RCC 7860 (cell line): ENCODE measurements at regions not wholly inside any gene's neighbourhood (a gene's known extent, or its start where the extent isn't known, plus 50 kb on each side); places are given as distances from the start of the nearest gene placed in this dataset.
"Not testable (repeated sequence)": the region's sequence is repeated elsewhere in the genome, so short reads cannot be mapped to it uniquely, and the experiment has no call there.

Source experiments
- DNase-seq: peaks from one replicate; pipeline ENCODE4 v3.0.0-alpha.2; 2015; ENCODE audit warnings: low spot score
- FAIRE-seq: peaks from 2 replicates; lab custom pipeline; 2012; peaks lifted over from hg19 to GRCh38; lab: Jason Lieb, UNC

- DNase-seq, result no peak
- FAIRE-seq, result no peak
Measured at GRCh38 chr5:1654786-1655495, 131.2 kb upstream of the LPCAT1 start.

- not testable (repeated sequence) for DNase-seq, FAIRE-seq
Measured at GRCh38 chr5:1653698-1654651, 130.2 kb upstream of the LPCAT1 start.

GRCh38 chr5:1652873-1653697, 129.3 kb upstream of the LPCAT1 start:
- FAIRE-seq (no peak), DNase-seq (no peak)

DNA sequence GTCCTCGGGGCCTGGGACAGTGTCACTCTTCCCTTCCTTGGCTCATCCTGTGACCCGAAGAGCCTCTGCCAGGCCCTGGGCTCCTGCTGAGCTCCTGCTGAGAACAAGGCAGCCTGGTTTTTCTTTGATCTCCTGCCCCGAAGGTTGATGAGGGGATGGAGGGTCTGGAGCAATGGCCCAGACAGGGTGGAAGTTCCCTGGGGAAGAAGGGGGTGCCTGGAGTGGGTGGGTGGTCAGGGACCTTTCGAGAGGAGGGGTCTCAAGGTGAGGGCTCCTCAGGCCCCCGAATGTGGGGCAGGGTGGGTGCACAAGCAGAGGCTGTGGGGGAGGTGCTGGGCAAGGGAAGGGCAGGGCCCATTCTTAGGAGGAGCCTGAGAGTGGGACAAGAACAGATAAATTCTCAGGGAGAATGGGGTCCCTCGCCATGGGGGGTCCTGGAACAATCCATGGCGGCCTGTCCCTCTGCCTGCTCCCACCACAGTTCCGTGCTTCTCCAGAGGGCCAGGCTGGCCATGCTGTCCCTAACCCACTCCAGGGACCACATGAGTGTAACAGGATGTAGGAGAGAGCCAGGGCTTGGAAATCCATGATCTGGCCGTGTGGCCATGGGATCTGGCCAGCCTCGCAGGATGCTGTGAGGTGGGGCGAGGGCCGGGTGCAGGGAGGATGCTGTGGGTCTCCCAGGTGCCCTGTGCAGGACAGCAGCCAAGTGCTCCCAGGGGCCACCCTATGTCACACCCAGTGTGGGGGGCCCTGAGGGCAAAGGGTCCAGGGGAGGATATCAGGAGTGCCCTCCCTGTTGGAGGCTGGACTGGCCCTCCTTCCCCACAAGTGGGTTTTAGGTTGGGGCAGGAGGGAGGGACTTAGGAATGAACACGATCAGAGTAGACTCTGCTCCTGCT, 128.5 kb upstream of the LPCAT1 start:
- no peak for FAIRE-seq
- no peak for DNase-seq

- no peak for FAIRE-seq
Measured at GRCh38 chr5:1651250-1651649, 127.5 kb upstream of the LPCAT1 start.

DNA sequence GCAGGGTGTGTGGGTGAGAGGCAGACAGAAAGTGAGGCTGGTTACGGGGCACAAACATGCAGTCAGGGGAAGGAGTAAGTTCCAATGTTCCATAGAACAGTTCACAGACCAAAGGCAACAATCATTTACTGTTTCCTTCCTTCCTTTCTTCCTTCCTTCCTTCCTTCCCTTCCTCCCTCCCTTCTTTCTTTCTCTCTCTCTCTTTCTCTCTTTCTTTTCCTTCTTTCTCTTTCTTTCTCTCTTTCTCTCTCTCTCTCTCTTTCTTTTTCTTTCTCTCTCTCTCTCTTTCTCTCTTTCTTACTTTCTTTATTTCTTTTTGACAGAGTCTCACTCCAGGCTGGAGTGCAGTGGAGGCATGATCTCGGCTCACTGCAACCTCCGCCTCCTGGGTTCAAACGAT, 125.8 kb upstream of the LPCAT1 start:
- FAIRE-seq (no peak), DNase-seq (no peak)

More at GRCh38 chr5:1651250-1651649, 127.5 kb upstream of the LPCAT1 start:
- no peak for DNase-seq

- DNase-seq, result no peak
- FAIRE-seq, result no peak
Measured at GRCh38 chr5:1648806-1649205, 125.0 kb upstream of the LPCAT1 start.

GRCh38 chr5:1647580-1647979, 123.8 kb upstream of the LPCAT1 start:
- FAIRE-seq, result no peak

DNA sequence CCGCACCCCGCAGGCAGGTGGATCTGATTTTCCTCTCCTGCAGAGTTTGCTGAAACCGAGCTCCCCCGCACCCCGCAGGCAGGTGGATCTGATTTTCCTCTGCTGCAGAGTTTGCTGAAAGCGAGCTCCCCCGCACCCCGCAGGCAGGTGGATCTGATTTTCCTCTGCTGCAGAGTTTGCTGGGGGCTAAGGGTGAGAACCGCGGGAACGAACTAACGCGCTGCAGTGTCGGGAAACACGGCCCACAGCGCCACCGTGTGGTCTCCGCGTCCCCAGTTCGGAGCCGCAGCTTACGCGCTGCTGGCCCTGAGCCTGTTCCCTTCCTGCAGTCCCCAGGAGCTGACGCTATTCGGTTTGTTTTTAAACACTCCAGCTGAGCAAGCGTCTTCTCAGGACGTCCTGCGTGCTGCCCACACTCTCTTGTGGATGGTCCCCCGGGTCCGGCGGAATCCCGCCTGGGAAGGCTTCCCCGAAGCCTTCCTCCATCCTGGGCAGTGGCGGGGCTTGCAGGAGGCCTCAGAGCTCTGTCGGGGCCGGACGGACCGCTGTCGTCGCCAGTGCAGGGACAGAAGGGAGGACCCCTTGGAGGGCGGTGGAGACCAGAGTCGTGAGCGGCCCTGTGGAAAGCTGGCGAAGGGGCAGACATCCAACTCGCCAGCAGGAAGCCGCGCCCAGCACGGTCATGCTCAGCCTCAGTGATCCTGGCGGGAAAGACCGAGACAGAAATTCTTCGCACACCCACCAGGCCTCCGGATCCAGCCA, 121.2 kb upstream of the LPCAT1 start:
- no peak for FAIRE-seq
- DNase-seq, result peak; percentile 46

More at GRCh38 chr5:1647580-1647979, 123.8 kb upstream of the LPCAT1 start:
- DNase-seq, result no peak

DNA sequence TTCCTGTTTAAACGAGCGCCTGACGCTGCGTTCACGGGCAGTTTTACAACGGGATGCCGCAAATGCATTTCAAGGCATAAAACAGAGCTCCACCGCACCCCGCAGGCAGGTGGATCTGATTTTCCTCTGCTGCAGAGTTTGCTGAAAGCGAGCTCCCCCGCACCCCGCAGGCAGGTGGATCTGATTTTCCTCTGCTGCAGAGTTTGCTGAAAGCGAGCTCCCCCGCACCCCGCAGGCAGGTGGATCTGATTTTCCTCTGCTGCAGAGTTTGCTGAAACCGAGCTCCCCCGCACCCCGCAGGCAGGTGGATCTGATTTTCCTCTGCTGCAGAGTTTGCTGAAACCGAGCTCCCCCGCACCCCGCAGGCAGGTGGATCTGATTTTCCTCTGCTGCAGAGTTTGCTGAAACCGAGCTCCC, 120.6 kb upstream of the LPCAT1 start:
- FAIRE-seq, DNase-seq: not testable (repeated sequence)

DNA sequence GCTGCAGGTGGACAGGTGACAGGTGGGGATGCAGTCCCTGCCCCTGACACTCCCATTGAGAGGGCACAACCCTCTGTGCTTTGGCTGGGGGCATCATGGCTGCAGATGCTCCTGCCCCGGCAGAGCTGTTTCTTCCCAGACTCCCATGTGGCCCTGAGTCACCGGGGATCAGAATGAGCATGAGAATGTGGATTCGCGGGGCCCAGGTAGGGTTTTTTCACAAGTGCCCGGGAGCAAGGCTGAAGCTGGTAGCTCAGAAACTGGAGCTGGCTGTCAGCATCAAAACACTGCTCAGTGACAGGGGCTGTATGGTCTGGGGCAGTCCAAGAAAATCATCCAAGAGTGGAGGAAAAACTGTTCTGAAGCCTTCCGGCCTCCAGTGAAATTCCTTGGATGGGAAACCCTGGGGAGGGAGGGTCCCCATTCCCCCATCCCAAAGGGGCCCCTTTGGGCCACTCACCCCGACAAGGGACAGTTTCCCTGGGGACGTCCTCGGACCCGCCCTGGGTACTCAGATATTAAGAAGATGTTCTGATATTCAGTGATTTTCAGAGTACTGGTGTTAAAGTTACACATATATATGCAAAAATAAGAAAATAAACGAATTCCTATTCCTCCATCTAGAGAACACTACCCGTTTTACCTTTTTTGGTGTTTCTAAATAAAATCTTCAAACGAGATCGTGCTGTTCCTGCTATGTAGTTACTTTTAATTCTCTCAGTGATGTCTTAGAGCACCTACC, 120.1 kb upstream of the LPCAT1 start:
- FAIRE-seq, result no peak
- no peak for DNase-seq

- FAIRE-seq (no peak), DNase-seq (no peak)
Measured at GRCh38 chr5:1642621-1643061, 118.9 kb upstream of the LPCAT1 start.

DNA sequence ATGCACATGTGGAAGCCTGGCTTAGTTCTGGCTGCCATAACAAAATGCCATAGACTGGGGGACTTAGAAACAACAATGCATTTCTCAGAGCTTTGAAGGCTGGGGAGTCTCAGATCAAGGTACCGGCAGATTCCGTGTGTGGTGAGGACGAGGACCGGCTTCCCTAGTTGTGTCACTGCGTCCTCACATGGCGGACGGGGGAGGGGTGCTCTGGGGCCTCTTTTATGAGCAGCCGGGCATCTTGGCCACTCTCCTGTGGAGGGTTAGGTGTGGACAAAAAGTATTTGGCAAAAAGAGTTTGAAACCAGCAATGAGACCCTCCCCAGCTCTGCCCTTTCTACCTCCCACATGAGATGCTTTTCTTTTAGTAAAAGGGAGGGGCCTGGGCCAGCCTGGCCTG, 118.5 kb upstream of the LPCAT1 start:
- no peak for FAIRE-seq
- no peak for DNase-seq

GRCh38 chr5:1641560-1642166, 117.9 kb upstream of the LPCAT1 start:
- FAIRE-seq, result peak; percentile 86
- peak; percentile 79 for DNase-seq

- no peak for FAIRE-seq
Measured at GRCh38 chr5:1641041-1641440, 117.3 kb upstream of the LPCAT1 start.

DNA sequence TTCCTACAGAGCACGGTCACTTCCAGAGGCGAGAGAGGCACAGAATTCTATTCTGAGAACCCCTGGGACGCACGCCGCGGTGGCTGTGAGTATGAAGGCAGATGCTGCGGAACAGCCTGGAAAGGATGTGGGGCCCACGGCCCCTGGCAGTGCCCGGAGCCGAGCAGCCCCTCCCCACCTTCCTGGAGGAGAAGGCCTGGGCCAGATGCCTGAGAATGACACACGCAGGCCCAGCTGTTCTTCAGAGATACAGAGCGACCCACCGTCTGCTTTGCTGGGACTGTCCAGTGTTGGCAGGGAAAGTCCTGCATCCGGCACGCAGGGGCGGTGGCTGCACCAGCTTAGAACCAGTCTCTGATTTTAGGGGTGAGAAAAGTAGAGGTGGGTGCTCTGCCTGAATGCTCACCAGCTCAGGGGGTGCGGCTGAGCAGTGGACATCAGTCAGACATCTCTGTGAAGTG, 116.7 kb upstream of the LPCAT1 start:
- FAIRE-seq (no peak), DNase-seq (no peak)

More at GRCh38 chr5:1641041-1641440, 117.3 kb upstream of the LPCAT1 start:
- no peak for DNase-seq

GRCh38 chr5:1639757-1640156, 116.0 kb upstream of the LPCAT1 start:
- DNase-seq (no peak), FAIRE-seq (no peak)
